ENCODE measurements at regions not wholly inside any gene's neighbourhood (a gene's known extent, or its start where the extent isn't known, plus 50 kb on each side); places are given as distances from the start of the nearest gene placed in this dataset.
"Not testable (repeated sequence)": the region's sequence is repeated elsewhere in the genome, so short reads cannot be mapped to it uniquely, and the experiment has no call there.

- not testable (repeated sequence) for TF ChIP-seq POLR2A (IDR thresholded peaks at IDR 0.05; ENCODE audit: low read depth, low read length); CTCF (conservative IDR thresholded peaks at IDR 0.05; ENCODE audit: low read depth, low read length); RFX5 (IDR thresholded peaks at IDR 0.05; ENCODE audit: low read depth, low read length)
These were observed 64.1 kb upstream of the RUBCNL start for GRCh38 chr13:46451145-46451544.
